Activated naive CD4-positive, alpha-beta T cell treated with anti-CD3 and anti-CD28 coated beads, Interleukin-2, amount 50 U/mL, for 16 hours (primary cell): ENCODE measurements at regions not wholly inside any gene's neighbourhood (a gene's known extent, or its start where the extent isn't known, plus 50 kb on each side); places are given as distances from the start of the nearest gene placed in this dataset.
"Not testable (repeated sequence)": the region's sequence is repeated elsewhere in the genome, so short reads cannot be mapped to it uniquely, and the experiment has no call there.

Experiments used
- DNase-seq: peaks from one replicate; pipeline ENCODE4 v3.0.0-alpha.2; 2020

DNA sequence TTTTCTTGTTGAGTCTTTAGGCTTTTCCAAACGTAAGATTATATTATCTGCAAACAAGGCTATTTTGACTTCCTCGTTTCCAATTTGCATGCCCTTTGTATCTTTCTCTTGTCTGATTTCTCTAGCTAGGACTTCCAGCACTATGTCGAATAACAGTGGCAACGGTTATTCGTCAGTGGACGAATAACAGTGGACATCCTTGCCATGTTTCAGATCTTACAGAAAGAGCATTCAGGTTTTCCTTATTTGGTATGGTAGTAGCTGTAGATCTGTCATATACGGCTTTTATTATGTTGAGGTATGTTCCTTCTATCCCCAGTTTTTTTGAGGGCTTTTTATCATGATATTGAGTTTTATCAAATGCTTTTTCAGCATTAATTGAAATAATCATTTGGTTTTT is 634.6 kb upstream of the ADGRL3 start:
- no peak for DNase-seq

DNA sequence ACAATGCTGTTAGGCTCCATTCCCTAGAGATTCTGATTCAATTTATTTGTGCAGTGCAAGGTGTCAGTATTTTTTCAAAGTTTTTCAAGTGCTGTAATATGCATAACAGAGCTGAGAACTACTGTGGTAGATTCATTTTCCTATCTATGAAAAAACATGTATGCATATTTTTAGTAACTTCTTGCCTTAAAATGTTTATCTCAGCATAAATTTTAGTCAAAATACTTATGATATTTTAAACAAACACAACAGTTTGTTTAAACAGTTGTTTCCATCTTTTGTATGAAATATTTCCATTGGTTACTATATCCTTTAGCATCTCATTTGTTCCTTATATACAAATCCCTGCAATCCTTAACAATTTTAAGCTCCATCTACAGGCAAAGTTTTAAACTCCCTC is 624.8 kb upstream of the ADGRL3 start:
- no peak for DNase-seq

DNA sequence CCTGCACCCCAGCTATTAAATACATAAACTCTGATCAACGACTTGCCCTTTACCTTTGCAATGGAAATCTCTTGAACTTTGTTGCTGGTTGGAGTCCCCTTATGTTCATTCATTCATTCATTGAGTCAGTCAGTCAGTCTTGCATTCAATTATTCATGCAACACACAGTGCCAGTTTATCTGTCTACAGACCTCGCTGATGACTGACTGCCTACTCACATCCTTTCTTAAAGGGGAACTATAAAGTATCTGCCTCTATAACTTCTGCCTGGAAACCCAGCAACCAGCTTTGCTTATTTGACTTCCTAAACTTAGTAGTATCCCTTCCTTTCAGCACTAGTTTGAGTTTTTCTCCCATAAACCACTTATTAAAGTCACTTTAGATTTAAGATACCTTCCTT is 620.8 kb upstream of the ADGRL3 start:
- DNase-seq, result no peak

DNA sequence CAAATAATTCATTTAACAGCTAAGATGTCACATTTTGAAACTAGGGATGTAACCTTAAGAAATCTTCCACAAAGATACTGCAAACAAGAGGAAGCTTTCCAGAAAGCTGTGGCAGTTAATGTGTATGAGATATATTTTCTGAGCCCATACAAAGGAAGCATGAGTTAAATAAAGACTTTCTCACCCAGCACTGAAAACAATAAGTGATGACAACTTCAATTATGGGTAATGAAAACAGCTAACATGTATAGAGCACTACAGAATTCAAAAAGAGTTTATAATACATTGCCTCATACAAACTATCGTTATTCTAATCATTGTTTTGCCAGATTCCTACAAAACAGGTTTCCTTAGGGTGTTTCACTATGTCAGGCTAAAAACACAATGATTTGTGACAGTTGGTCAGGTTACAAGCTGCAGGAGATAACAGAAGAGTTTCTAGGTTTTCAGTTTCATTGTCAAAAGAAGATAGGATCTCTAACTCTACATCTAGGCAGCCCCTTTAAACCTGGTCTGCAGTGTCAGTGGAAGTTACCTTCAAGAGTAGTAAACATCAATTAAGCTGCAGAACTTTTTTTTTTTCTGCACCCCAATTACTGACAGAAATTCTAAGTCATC is 618.1 kb upstream of the ADGRL3 start:
- DNase-seq, result no peak

DNA sequence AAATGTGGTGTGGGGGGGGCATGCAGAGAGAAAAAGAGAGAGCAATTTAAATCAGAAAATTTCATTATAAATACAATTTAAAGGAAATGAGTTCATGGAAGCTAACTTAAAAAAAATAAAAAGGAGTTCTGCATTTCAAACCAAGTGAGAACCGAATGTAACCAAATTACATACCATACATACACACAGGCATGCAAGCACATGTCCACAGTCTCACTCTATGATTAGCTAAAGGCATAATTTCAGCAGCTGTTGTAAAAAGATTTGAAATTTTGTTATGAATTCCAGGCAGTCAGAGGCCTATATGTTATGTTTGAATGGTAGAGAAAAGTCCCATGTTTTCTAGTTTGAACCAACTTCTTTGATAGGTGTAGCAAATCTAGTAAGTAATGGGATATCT is 611.6 kb upstream of the ADGRL3 start:
- DNase-seq, result no peak

DNA sequence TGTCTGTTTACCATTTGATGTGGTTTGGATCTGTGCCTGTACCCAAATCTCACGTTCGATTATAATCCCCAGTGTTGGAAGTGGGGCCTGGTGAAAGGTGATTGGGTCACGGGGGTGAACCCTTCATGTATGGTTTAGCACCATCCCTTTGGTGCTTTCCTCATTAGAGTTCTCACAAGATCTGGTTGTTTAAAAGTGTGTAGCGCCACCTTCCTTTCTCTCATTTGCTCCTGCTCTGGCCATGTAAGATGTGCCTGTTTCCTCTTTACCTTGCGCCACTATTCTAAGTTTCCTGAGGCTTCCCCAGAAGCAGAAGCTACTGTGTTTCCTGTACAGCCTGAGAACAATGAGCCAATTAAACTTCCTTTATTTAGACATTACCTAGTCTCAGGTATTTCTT is 610.7 kb upstream of the ADGRL3 start:
- no peak for DNase-seq

DNA sequence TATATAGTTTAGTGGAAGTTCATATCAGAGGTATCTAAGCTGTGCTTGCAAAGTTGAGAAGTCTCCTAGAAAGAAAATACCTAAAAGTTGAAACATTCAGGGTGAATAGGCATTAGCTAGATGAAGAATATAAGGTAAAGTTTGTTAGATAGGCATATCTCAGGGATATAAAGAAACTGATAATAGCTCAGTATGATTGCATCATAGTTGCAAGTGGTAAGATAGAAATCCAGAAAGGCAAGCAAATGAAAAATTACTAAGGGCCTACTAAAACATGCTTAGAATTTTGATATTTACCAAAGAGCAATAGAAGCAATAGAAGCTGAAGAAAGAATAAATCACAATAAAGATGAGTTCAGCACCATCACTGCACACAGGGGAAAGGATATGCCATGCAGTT is 610.0 kb upstream of the ADGRL3 start:
- no peak for DNase-seq

DNA sequence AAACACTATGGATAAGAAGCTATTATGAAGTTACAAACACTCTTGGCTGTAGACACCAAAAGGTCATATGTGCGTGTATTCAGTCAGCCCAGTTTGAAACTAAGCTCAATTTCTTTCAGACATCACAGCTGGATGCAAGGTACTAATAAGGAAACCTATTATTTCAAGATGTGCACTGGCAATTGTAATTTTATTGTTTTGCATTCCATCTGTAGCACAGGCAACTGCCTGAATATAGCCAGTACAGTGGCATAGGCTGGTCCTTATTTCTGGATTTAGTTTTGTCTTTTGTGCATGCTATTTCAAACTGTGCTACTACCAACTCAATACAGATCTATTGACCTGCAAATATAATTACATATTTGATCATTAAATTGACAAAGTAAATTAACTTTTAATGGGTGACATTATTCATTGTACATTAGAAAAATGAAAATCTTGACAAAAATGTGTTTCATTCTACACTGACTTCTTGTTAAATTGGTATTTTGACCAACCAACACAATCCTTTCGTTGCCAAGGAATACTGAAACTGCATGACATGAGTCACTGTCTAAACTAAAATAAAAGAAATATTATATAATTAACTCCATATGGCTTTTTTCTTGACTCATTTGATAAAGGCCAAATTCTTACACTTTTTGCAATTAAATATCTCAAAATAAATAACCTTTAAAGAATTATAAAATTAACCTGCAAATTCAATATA is 594.3 kb upstream of the ADGRL3 start:
- DNase-seq, result no peak

DNA sequence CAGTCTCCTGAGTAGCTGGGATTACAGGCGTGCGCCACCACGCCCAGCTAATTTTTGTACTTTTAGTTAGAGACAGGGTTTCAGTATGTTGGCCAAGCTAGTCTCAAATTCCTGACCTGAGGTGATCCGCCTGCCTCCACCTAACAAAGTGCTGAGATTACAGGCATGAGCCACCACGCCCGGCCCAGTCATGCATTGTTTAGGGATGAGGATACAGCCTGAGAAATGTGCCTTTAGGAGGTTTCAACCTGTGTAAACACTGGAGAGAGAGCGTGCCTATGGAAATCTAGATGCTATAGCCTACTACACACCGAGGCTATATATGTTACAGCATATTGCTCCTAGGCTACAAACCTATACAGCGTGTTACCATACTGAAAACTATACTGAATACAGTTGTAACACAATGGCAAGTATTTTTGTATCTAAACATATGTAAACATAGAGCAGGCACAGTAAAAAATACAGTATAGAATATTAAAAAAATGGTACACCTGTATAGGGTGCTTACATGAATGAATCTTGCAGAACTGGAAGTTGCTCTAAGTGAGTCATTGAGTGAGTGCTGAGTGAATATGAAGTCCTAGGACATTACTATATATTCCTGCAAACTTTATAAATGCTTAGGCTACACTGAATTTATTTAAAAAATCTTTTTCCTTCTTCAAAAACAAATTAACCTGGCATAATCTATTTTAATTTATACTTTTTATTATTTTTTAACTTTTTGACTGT is 588.2 kb upstream of the ADGRL3 start:
- no peak for DNase-seq

DNA sequence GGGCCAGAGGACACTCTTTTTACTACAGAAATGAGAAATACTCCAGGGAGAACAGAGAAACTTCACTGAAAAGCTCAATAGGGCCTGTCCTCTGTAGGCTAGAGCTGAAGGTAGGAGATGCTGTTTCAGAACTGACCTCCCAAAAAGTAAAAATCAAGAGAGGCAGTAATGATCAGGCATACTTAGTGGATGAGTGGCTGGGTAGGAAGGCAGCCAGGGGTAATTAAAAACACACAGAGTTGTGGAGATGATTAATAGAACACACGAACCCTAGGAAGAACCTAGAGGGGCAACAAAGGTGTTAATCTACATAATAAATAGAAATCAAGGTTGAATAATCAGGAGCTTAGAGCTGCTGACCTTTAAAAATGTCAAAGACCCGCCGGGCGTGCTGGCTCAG is 582.4 kb upstream of the ADGRL3 start:
- no peak for DNase-seq

DNA sequence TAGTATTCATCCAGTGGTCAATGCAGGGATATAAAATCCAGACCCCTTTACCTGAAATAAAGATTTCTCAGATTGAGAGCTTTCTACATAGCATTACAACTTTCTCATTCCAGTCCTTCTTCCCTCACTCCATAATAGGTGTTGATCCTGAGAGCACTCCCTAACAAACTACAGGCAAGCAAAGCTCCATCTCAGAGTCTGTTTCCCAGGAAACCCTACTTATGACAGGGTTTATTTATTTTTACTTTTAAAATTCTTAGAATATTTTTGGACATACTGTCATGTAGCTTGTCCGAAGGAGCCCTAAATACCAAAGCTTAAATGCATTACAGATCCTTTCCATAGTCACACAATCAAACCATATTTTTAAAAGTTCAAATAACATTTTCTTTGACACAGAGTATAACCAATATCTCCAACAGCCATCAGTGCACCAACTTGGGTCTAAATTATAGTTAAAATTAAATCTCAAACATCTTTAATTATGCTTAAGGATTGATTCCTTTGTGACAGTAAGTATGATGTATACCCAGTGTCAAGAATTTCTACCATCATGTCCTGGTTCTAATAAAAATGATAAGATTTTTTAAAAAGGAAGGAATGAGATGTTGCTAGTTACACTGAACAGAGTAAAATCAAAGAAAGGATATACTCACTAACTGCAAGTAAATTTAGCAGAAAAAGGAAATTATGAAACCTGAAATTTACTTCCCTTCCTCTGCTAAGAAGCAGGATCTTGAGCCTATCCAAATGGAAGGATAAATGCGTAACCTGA is 580.4 kb upstream of the ADGRL3 start:
- no peak for DNase-seq

DNA sequence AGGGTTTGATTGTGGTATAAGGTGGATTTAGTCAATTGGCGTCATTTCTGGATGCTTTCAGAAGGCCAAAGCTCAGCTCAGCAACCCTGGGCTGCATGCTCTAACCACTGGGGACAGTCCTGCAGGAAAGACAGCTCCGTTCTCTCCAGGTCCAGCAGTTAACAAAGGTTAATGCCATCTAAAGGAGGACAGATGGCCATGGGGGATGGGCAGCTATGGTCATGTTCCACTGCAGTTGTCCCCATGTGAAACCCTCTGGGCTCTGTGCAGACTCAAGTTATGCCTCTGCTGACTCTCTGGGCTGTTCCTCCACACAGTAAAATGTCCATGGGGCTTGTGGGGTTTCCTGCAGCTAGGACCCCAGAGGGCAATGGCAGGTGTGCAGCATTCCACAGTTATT is 562.1 kb upstream of the ADGRL3 start:
- no peak for DNase-seq

DNA sequence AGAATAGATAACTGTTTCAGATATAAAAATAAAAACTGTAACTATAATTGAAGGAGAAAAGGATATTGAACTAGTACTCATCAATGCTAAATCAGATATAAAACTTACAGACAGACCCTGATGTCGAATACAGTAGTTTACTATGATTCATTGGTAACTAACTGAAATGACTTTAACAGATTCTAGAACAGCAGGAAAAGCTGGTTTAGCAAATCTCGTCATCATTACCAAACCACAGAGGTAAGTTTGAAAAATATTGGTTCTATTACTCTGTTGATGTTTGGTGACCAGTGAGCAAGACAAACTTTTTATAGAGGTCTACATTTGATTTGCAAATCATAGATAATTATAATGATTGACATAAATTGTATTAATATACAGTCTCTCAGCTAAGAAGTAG is 551.4 kb upstream of the ADGRL3 start:
- no peak for DNase-seq

DNA sequence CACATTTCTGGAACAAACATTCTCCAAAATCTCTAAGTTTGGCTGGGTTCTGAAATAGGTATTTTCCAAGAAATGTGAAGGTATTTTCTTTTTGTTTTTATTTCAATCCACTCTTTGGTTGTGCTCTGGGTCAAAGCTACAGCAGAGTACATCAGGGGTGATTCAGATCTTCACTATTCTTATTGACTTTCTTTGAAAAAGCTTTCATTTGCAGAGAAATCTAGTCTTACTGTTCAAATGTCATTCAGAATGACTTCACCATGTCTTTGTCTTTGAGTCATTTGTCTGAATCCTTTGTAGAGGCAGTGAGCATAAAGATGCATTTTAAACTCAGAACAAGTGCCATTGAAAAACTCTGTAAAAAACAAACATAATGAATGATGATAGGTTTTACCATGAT is 547.2 kb upstream of the ADGRL3 start:
- no peak for DNase-seq

DNA sequence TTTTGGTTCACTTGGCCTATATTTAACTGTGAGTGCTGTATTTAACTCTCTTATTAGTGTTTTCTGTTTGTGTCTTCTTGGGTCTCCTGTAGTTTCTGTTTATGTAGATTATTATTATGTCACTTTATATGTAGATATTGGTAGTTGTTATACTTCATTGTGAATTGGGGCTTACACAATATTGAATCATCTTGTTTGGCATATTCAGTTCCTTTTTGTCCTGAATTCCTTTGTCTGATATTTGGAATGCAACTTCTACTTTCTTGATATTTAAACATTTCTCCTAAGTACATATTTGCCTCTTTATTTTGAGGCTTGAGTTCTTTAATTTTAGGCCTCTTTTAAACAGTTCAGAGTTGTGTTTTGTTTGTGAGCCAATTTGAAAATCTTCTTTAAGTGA is 544.8 kb upstream of the ADGRL3 start:
- no peak for DNase-seq

DNA sequence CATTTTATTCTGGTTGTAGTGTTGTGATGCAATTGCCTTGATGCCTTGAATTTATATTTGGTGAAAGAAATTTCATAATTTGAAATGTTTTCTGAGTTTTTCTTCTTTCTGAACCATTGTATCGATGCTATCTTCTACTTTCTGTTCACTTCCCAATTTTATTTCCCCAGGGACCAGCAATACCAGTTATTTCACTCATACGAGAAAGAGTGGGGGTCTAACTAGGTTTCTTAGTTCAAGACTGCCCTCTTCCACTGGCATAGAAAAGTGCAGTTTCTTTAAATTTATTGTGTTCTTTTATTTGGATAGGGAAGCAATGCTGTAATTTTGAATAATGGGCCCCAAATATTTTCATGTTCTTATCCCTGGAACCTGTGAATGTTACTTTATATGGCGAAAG is 544.0 kb upstream of the ADGRL3 start:
- DNase-seq, result no peak

DNA sequence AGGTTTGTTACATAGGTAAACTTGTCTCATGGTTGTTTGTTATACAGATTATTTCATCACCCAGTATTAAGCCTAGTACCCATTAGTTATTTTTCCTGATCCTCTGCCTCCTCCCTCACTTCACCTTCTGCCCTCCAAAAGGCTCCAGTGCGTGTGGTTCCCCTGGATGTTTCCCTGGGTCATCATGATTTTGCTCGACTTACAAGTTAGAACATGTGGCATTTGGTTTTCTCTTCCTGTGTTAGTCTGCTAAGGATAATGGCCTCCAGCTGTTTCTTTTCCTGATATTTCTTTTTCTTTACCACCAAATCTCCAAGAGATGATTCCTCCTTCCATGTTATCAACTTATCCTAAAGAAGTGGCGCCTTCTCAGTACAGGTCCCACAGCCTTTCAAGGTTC is 543.1 kb upstream of the ADGRL3 start:
- DNase-seq, result no peak

DNA sequence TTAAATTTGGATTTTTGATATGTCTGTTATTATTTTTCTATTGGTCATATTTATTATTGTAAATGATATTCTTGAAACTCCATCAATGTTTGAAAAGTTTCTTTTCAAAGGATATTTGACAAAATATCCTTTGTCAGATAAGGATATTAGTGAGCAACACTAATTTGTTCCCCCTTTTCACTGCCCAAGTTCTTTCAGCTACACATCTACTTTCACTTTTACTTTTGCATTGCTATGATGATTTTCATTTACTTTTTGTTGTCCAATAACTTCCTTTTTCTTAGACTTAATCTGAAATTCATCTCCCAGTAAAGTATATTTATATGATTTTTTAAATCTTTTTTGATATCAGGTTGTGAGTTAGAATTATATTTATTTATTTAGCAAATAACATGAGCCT is 542.3 kb upstream of the ADGRL3 start:
- DNase-seq, result no peak

DNA sequence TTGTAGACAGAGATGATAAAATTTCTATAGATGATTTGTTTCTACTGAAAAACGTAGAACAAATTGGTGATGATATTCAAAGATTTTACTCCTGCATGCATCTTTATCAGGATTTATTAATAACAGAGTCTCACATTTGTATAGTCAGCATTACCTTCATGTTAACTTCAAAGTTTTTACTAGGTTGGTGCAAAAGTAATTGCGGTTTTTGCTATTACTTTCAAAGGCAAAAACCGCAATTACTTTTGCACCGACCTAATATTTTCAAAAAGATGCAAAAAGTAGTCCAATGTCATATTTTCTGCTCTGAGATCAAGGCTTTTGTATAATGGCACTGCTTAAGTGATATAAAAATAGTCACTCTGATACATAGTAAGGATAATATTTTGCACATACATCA is 536.4 kb upstream of the ADGRL3 start:
- DNase-seq, result no peak

DNA sequence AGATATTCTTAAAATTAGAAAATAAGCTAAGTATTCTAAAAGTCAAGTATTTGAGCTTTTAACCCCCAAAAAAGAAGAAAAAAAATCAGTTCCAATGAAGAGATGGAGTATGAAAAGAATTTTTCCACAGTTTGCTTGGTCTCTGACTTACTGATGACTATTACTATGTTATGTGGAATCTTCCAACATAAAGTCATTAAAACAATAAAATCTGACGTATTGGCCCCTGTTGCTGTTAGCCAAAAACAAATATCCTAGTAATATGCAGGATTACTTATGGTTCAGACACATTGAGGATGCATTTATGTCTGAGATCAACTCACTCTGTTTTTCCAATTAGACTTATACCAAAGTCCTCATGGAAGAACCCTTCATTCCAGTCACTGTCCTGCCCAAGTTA is 517.2 kb upstream of the ADGRL3 start:
- no peak for DNase-seq

DNA sequence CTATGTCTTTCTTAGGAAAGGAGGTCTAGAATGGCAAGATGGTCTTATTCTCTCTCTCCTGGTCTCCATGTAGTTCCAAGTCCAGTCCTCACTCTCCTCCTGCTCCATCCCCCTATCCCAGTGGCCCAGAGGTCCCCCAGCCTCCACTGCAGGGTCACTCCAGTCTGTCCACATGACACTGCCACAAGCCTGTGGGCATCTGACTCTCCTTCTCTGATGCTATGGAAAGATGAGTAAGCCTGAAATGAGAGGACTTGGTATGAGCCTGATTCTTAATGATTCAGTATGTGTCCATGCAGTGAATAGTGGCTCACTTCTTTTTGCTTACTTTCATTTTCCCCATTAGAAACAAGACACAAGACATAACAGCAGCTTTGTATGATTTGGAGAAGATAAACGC is 516.8 kb upstream of the ADGRL3 start:
- DNase-seq, result no peak

DNA sequence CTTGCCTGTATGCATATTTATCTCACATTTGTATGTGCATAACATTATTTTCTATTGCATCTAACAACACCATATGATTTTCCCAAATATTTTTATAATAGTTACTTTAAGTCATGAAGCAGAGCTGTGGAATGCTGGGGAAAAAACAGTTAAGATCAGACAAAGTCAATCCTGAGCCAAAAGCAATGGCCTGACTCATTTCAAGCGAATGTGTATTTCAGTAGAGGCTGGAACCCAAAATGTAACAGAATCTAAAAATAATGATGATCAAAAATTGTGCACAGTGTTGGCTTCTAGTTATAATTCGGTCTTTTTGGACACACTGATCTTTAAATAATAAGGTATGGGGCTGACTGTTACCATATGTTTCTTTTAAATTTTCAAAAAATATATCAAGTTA is 516.2 kb upstream of the ADGRL3 start:
- DNase-seq, result no peak

DNA sequence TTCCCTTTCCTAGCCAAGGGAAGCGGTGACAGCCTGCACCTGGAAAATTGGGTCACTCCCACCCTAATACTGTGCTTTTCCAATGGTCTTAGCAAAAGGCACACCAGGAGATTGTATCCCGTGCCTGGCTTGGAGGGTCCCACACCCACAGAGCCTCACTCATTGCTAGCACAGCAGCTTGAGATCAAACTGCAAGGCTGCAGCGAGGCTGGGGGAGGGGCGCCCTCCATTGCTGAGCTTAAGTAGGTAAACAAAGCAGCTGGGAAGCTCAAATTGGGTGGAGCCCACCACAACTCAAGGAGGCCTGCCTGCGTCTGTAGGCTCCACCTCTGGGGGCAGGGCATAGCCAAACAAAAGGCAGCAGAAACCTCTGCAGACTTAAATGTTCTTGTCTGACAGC is 504.1 kb upstream of the ADGRL3 start:
- not testable (repeated sequence) for DNase-seq

DNA sequence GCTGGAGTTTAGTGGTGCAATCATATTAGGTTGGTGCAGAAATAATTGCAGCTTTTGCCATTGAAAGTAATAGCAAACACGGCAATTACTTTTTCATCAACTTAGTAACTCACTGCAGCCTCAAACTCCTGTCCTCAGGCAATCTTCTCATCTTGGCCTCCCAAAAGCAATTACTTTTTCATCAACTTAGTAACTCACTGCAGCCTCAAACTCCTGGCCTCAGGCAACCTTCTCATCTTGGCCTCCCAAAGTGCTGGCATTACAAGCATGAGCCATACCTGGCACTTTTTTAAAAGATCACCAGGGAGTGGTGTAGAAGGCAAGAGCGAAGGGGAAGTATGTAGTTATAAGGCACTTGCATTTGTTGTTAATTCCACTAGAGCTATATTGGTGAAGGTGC is 491.1 kb upstream of the ADGRL3 start:
- DNase-seq, result no peak
